ENCODE measurements at regions not wholly inside any gene's neighbourhood (a gene's known extent, or its start where the extent isn't known, plus 50 kb on each side); places are given as distances from the start of the nearest gene placed in this dataset.

DNA sequence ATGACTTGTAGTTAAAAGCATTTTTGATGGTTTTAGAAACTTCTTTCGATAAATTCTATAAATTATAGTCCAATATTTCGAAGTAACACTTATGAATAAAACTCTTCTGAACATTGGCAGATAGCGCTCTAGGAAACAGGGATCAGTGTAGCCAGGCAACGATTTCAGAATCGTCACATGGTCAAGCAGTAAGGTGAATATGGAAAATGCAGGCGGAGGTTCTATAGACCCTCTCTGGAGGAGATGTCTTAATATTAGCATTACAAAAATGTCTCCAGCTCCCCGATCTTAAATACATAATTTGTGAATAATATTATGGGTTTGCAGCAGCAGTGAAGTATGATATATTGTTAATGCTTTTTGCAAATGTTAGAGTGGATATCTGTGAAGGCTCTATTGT, 310.3 kb downstream of the SS18 start:
- TF ChIP-seq POLR2AphosphoS5 (IDR thresholded peaks at IDR 0.05) (no peak), EP300 (IDR thresholded peaks at IDR 0.05) (no peak), CTCF (IDR thresholded peaks at IDR 0.05) (no peak), POLR2A (IDR thresholded peaks at IDR 0.05) (no peak)
- no peaks in the 10 kb centered on the region for H3K36me3 ChIP-seq
- ATAC-seq (ENCODE audit: low FRiP score in 2 of 2) = no peak
- DNase-seq = no peak
- H3K9me3 ChIP-seq = no peaks in the 10 kb centered on the region
- no peak overlapping the region for H3K4me3 ChIP-seq
- H3K27ac ChIP-seq = no peak overlapping the region
- no peaks in the 10 kb centered on the region for H3K27me3 ChIP-seq
- 79 to 83% methylated on average over 7 of the region's 7 CpGs for WGBS, 2 donors
- no peaks in the 10 kb centered on the region for H3K4me1 ChIP-seq

GRCh38 chr18:25771796-25772195, 318.6 kb downstream of the SS18 start:
- no peak overlapping the region for H3K27ac ChIP-seq
- no peaks in the 10 kb centered on the region for H3K27me3 ChIP-seq
- 82 to 86% methylated on average over 3 of the region's 3 CpGs for WGBS, 2 donors
- no peaks in the 10 kb centered on the region for H3K4me1 ChIP-seq
- DNase-seq (no peak), ATAC-seq (ENCODE audit: low FRiP score in 2 of 2) (no peak)
- H3K4me3 ChIP-seq = no peak overlapping the region
- no peaks in the 10 kb centered on the region for H3K36me3 ChIP-seq
- TF ChIP-seq EP300 (IDR thresholded peaks at IDR 0.05) (no peak), POLR2A (IDR thresholded peaks at IDR 0.05) (no peak), CTCF (IDR thresholded peaks at IDR 0.05) (no peak), POLR2AphosphoS5 (IDR thresholded peaks at IDR 0.05) (no peak)
- H3K9me3 ChIP-seq = no peaks in the 10 kb centered on the region

GRCh38 chr18:25764777-25765176, 325.6 kb downstream of the SS18 start:
- Histone ChIP-seq H3K4me1 (no peaks in the 10 kb centered on the region), H3K27ac (no peak overlapping the region), H3K27me3 (no peaks in the 10 kb centered on the region), H3K9me3 (no peaks in the 10 kb centered on the region), H3K36me3 (no peaks in the 10 kb centered on the region), H3K4me3 (no peak overlapping the region)
- DNase-seq = no peak
- no peak for TF ChIP-seq POLR2A (IDR thresholded peaks at IDR 0.05)
- TF ChIP-seq CTCF (IDR thresholded peaks at IDR 0.05) = no peak
- TF ChIP-seq EP300 (IDR thresholded peaks at IDR 0.05) = no peak
- TF ChIP-seq POLR2AphosphoS5 (IDR thresholded peaks at IDR 0.05) = no peak
- 76 to 80% methylated on average over 4 of the region's 4 CpGs for WGBS, 2 donors
- no peak for ATAC-seq (ENCODE audit: low FRiP score in 2 of 2)

- Histone ChIP-seq H3K9me3 (no peaks in the 10 kb centered on the region), H3K36me3 (no peaks in the 10 kb centered on the region), H3K27ac (no peak overlapping the region), H3K27me3 (no peaks in the 10 kb centered on the region), H3K4me1 (no peaks in the 10 kb centered on the region), H3K4me3 (no peak overlapping the region)
- 33 to 48% methylated on average over 1 of the region's 1 CpG for WGBS, 2 donors
- TF ChIP-seq CTCF (IDR thresholded peaks at IDR 0.05) (no peak), POLR2A (IDR thresholded peaks at IDR 0.05) (no peak), POLR2AphosphoS5 (IDR thresholded peaks at IDR 0.05) (no peak), EP300 (IDR thresholded peaks at IDR 0.05) (no peak)
- no peak for ATAC-seq (ENCODE audit: low FRiP score in 2 of 2)
- DNase-seq = no peak
These were observed 331.3 kb downstream of the SS18 start for GRCh38 chr18:25759111-25759510.

DNA sequence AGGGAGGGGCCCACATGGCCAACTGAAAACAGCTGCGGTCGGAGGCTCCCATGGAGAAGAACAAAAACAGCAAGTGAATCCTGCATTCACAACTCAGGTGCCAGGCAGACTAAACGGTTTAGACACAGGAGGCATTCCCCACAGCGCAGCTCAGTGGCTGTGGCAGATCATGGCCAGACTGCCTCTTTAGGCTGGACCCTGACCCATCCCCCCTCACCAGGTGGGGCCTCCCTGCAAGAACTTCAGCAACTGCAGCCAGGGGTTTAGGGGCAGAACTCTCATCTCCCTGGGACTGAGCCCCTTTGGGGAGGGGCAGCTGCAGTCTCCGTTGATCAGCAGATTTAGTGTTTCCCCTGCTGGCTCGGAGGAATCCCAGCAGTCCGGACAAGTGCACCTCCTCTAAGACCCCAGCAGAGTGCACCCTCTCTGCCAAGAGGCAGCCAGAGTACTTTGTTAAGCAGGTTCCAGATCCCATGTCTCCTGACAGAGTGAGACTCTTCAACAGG, 346.7 kb downstream of the SS18 start:
- H3K4me1 ChIP-seq = no peaks in the 10 kb centered on the region
- peaks cover 0 to 6% (median 2%) of the 10 kb centered on the region in 4 donors for H3K9me3 ChIP-seq
- no peak for DNase-seq
- no peak for TF ChIP-seq CTCF (IDR thresholded peaks at IDR 0.05)
- 73 to 76% methylated on average over 4 to 7 of the region's 7 CpGs for WGBS, 2 donors
- H3K36me3 ChIP-seq = no peaks in the 10 kb centered on the region
- H3K4me3 ChIP-seq = no peak overlapping the region
- H3K27me3 ChIP-seq = no peaks in the 10 kb centered on the region
- no peak overlapping the region for H3K27ac ChIP-seq
- ATAC-seq (ENCODE audit: low FRiP score in 2 of 2) = no peak
